WTC11 (cell line): ENCODE measurements at regions not wholly inside any gene's neighbourhood (a gene's known extent, or its start where the extent isn't known, plus 50 kb on each side); places are given as distances from the start of the nearest gene placed in this dataset.
"Not testable (repeated sequence)": the region's sequence is repeated elsewhere in the genome, so short reads cannot be mapped to it uniquely, and the experiment has no call there.

ENCODE experiments used
- ATAC-seq: fragments of 200-7000 bp; cut with Tn5 transposase; 2 replicates; pipeline ENCODE4 v1.10.0; 2021; ENCODE audit warnings: mild to moderate bottlenecking, moderate library complexity
- CTCF ChIA-PET: fragments of 300-600 bp; sonication (Branson Sonifier 250); formaldehyde crosslinking; loops from one replicate; lab custom pipeline; 2021; ENCODE audit warnings: antibody characterized with exemption; lab: Charles Lee
- POLR2A ChIA-PET: fragments of 350-600 bp; sonication (Branson Sonifier 250); formaldehyde crosslinking; loops from one replicate; lab custom pipeline; 2021; ENCODE audit warnings: antibody characterized with exemption; lab: Charles Lee
- DNase-seq: peaks from one replicate; pipeline ENCODE4 v3.0.0; 2021; ENCODE audit warnings: low spot score
- H3K27ac Mint-ChIP-seq: 2 replicates; pipeline ENCODE4 v1.8.0; 2021; ENCODE audit warnings: mixed read lengths
- H3K27me3 Mint-ChIP-seq: 2 replicates; pipeline ENCODE4 v1.8.0; 2021; ENCODE audit warnings: low read depth, mild to moderate bottlenecking, moderate library complexity, mixed read lengths
- H3K36me3 Mint-ChIP-seq: 2 replicates; pipeline ENCODE4 v1.8.0; 2021; ENCODE audit warnings: mixed read lengths
- H3K4me1 Mint-ChIP-seq: 2 replicates; pipeline ENCODE4 v1.8.0; 2022; ENCODE audit warnings: mixed read lengths
- H3K4me3 Mint-ChIP-seq: 2 replicates; pipeline ENCODE4 v1.8.0; 2021; ENCODE audit warnings: mild to moderate bottlenecking, moderate library complexity, mixed read lengths
- H3K9me3 Mint-ChIP-seq: 2 replicates; pipeline ENCODE4 v1.8.0; 2021; ENCODE audit warnings: mixed read lengths
- AFF4 ChIP-seq: sonication (generic); formaldehyde crosslinking; IDR thresholded peaks from 2 replicates; pipeline ENCODE4 v1.8.1; 2023; ENCODE audit warnings: mild to moderate bottlenecking, missing genetic modification reagents, borderline replicate concordance
- AR ChIP-seq: fragments of 250-450 bp; sonication (Bioruptor Pico); IDR thresholded peaks from 2 replicates; pipeline ENCODE4 v1.9.0; 2021; ENCODE audit warnings: mild to moderate bottlenecking
- CBFB ChIP-seq: sonication (generic); formaldehyde crosslinking; IDR thresholded peaks from 2 replicates; pipeline ENCODE4 v1.8.1; 2022; ENCODE audit warnings: mild to moderate bottlenecking, low read depth, missing genetic modification reagents
- CDX4 ChIP-seq: fragments of 250-450 bp; sonication (Bioruptor Pico); IDR thresholded peaks from 2 replicates; pipeline ENCODE4 v1.9.0; 2021; ENCODE audit warnings: moderate library complexity, mild to moderate bottlenecking, inconsistent platforms, borderline replicate concordance
- ERG ChIP-seq: fragments of 250-450 bp; sonication (Bioruptor Pico); IDR thresholded peaks from 2 replicates; pipeline ENCODE4 v1.8.0; 2021; ENCODE audit warnings: mild to moderate bottlenecking
- IRF2 ChIP-seq: sonication (generic); formaldehyde crosslinking; IDR thresholded peaks from 2 replicates; pipeline ENCODE4 v1.8.0; 2022; ENCODE audit warnings: low read depth, missing genetic modification reagents, borderline replicate concordance
- NR2C2 ChIP-seq: sonication (generic); formaldehyde crosslinking; IDR thresholded peaks from 2 replicates; pipeline ENCODE4 v1.8.0; 2022; ENCODE audit warnings: mild to moderate bottlenecking, missing genetic modification reagents
- SMAD3 ChIP-seq: sonication (generic); formaldehyde crosslinking; IDR thresholded peaks from 2 replicates; pipeline ENCODE4 v1.8.0; 2022; ENCODE audit warnings: missing genetic modification reagents, mild to moderate bottlenecking, borderline replicate concordance
- SOX15 ChIP-seq: fragments of 250-450 bp; sonication (Bioruptor Pico); IDR thresholded peaks from 2 replicates; pipeline ENCODE4 v1.9.0; 2021; ENCODE audit warnings: mild to moderate bottlenecking
- TEAD4 ChIP-seq: sonication (generic); formaldehyde crosslinking; IDR thresholded peaks from 2 replicates; pipeline ENCODE4 v1.8.0; 2022; ENCODE audit warnings: mild to moderate bottlenecking, missing genetic modification reagents
- USF2 ChIP-seq: sonication (generic); formaldehyde crosslinking; IDR thresholded peaks from 2 replicates; pipeline ENCODE4 v1.8.1; 2023; ENCODE audit warnings: mild to moderate bottlenecking, missing genetic modification reagents, moderate library complexity
- ZMAT4 ChIP-seq: fragments of 250-450 bp; sonication (Bioruptor Pico); IDR thresholded peaks from 2 replicates; pipeline ENCODE4 v1.9.0; 2021; ENCODE audit warnings: mild to moderate bottlenecking
- ZNF121 ChIP-seq: sonication (generic); formaldehyde crosslinking; IDR thresholded peaks from 2 replicates; pipeline ENCODE4 v1.8.0; 2023; ENCODE audit warnings: missing genetic modification reagents
- ZNF396 ChIP-seq: fragments of 250-450 bp; sonication (Bioruptor Pico); IDR thresholded peaks from 2 replicates; pipeline ENCODE4 v1.8.0; 2021; ENCODE audit warnings: mild to moderate bottlenecking, moderate library complexity, borderline replicate concordance
- ZNF512 ChIP-seq: sonication (generic); formaldehyde crosslinking; IDR thresholded peaks from 2 replicates; pipeline ENCODE4 v1.8.1; 2022; ENCODE audit warnings: missing genetic modification reagents, borderline replicate concordance

GRCh38 chr2:163919717-163920116, 183.9 kb upstream of the FIGN start:
- ChIA-PET POLR2A (no interaction called here), CTCF (interaction anchor here (1.3 kb wide), 1 partner anchor 41 kb away, joined by 3 read pairs; no protein-coding TSS in a partner anchor)
- H3K4me3 Mint-ChIP-seq = no peak overlapping the region
- no peak overlapping the region for H3K27ac Mint-ChIP-seq
- no peaks in the 10 kb centered on the region for H3K36me3 Mint-ChIP-seq
- H3K9me3 Mint-ChIP-seq = peaks cover under 1% of the 10 kb centered on the region; the same call in 1 of the 2 replicates
- TF ChIP-seq AR (CRISPR knock-in tag) (no peak), SOX15 (CRISPR knock-in tag) (no peak), AFF4 (CRISPR knock-in tag) (no peak), NR2C2 (no peak), ZNF396 (CRISPR knock-in tag) (no peak), USF2 (CRISPR knock-in tag) (no peak), CBFB (CRISPR knock-in tag) (no peak), TEAD4 (no peak), ZMAT4 (no peak), IRF2 (CRISPR knock-in tag) (no peak), ERG (CRISPR knock-in tag) (no peak), CDX4 (CRISPR knock-in tag) (no peak), ZNF512 (CRISPR knock-in tag) (no peak), SMAD3 (no peak), ZNF121 (CRISPR knock-in tag) (no peak)
- TF ChIP-seq, all 79 proteins: peak for 0
- DNase-seq (no peak), ATAC-seq (no peak)
- no peaks in the 10 kb centered on the region for H3K27me3 Mint-ChIP-seq
- H3K4me1 Mint-ChIP-seq = no peaks in the 10 kb centered on the region

- not testable (repeated sequence) for H3K27ac Mint-ChIP-seq, H3K27me3 Mint-ChIP-seq, H3K4me3 Mint-ChIP-seq, DNase-seq, ATAC-seq, H3K4me1 Mint-ChIP-seq
- peaks cover 20% of the 10 kb centered on the region for H3K9me3 Mint-ChIP-seq
- peaks cover 10% of the 10 kb centered on the region; the same call in 1 of the 2 replicates for H3K36me3 Mint-ChIP-seq
- ChIA-PET CTCF (interaction anchor here (0.8 kb wide), 1 partner anchor 147 kb away, joined by 3 read pairs; no protein-coding TSS in a partner anchor), POLR2A (interaction anchor here (0.6 kb wide), 1 partner anchor 816 kb away, joined by 7 read pairs; no protein-coding TSS in a partner anchor)
Measured at GRCh38 chr2:163914486-163914885, 178.7 kb upstream of the FIGN start.

GRCh38 chr2:163913532-163913944, 177.7 kb upstream of the FIGN start:
- H3K27ac Mint-ChIP-seq, DNase-seq, POLR2A ChIA-PET, ATAC-seq, H3K4me3 Mint-ChIP-seq, H3K27me3 Mint-ChIP-seq, H3K4me1 Mint-ChIP-seq: not testable (repeated sequence)
- peaks cover 20% of the 10 kb centered on the region for H3K9me3 Mint-ChIP-seq
- peaks cover 10% of the 10 kb centered on the region; the same call in 1 of the 2 replicates for H3K36me3 Mint-ChIP-seq
- CTCF ChIA-PET = interaction anchor here (0.8 kb wide), 1 partner anchor 148 kb away, joined by 3 read pairs; no protein-coding TSS in a partner anchor
